ENCODE measurements at regions not wholly inside any gene's neighbourhood (a gene's known extent, or its start where the extent isn't known, plus 50 kb on each side); places are given as distances from the start of the nearest gene placed in this dataset.

GRCh38 chr6:55963301-55963700 is 87.9 kb upstream of the BMP5 start:
- intact Hi-C loops (cut with micrococcal nuclease), result no loop called here
- DNase-seq (no peak), ATAC-seq (no peak)
- Mint-ChIP-seq H3K9me3 (peaks cover 3% of the 10 kb centered on the region), H3K27ac (no peak overlapping the region), H3K36me3 (ENCODE audit: low read depth) (no peaks in the 10 kb centered on the region), H3K4me3 (no peak overlapping the region), H3K27me3 (no peaks in the 10 kb centered on the region), H3K4me1 (ENCODE audit: low read depth) (no peaks in the 10 kb centered on the region)
- ChIA-PET CTCF (interaction anchor here (0.6 kb wide), 1 partner anchor 42 kb away, joined by 3 read pairs; no protein-coding TSS in a partner anchor), POLR2A (no interaction called here)
- TF ChIP-seq CTCF (IDR thresholded peaks at IDR 0.05), result no peak

GRCh38 chr6:55960344-55960743 is 85.0 kb upstream of the BMP5 start:
- CTCF ChIA-PET, result no interaction called here
- H3K4me1 Mint-ChIP-seq (ENCODE audit: low read depth), result no peaks in the 10 kb centered on the region
- no peak overlapping the region for H3K4me3 Mint-ChIP-seq

GRCh38 chr6:55958790-55959189 is 83.4 kb upstream of the BMP5 start:
- peaks cover 1% of the 10 kb centered on the region for H3K9me3 Mint-ChIP-seq
- no peaks in the 10 kb centered on the region for H3K4me1 Mint-ChIP-seq (ENCODE audit: low read depth)
- no peak overlapping the region for H3K4me3 Mint-ChIP-seq
- DNase-seq (no peak), ATAC-seq (no peak)
- POLR2A ChIA-PET, result no interaction called here
- intact Hi-C loops (cut with micrococcal nuclease), result no loop called here
- H3K27ac Mint-ChIP-seq, result no peak overlapping the region
- no peaks in the 10 kb centered on the region for H3K27me3 Mint-ChIP-seq
- no peak for TF ChIP-seq CTCF (IDR thresholded peaks at IDR 0.05)
- CTCF ChIA-PET, result no interaction called here
- H3K36me3 Mint-ChIP-seq (ENCODE audit: low read depth), result no peaks in the 10 kb centered on the region

More at GRCh38 chr6:55960344-55960743, 85.0 kb upstream of the BMP5 start:
- Mint-ChIP-seq H3K27ac (no peak overlapping the region), H3K36me3 (ENCODE audit: low read depth) (no peaks in the 10 kb centered on the region), H3K27me3 (no peaks in the 10 kb centered on the region), H3K9me3 (peaks cover 3% of the 10 kb centered on the region)
- POLR2A ChIA-PET, result no interaction called here
- DNase-seq, result no peak
- no peak for TF ChIP-seq CTCF (IDR thresholded peaks at IDR 0.05)
- ATAC-seq, result no peak
- intact Hi-C loops (cut with micrococcal nuclease), result no loop called here

- Mint-ChIP-seq H3K27me3 (no peaks in the 10 kb centered on the region), H3K9me3 (peaks cover 1% of the 10 kb centered on the region), H3K4me1 (ENCODE audit: low read depth) (no peaks in the 10 kb centered on the region), H3K27ac (no peak overlapping the region), H3K4me3 (no peak overlapping the region), H3K36me3 (ENCODE audit: low read depth) (no peaks in the 10 kb centered on the region)
- no peak for DNase-seq
- CTCF ChIA-PET, result no interaction called here
- intact Hi-C loops (cut with micrococcal nuclease), result no loop called here
- ATAC-seq, result no peak
- TF ChIP-seq CTCF (IDR thresholded peaks at IDR 0.05), result no peak
- POLR2A ChIA-PET, result no interaction called here
These were observed 82.6 kb upstream of the BMP5 start for GRCh38 chr6:55957961-55958422.

GRCh38 chr6:55955684-55956083 is 80.3 kb upstream of the BMP5 start:
- CTCF ChIA-PET, result no interaction called here
- ATAC-seq, result no peak
- H3K36me3 Mint-ChIP-seq (ENCODE audit: low read depth), result no peaks in the 10 kb centered on the region

More at GRCh38 chr6:55955684-55956083, 80.3 kb upstream of the BMP5 start:
- Mint-ChIP-seq H3K9me3 (peaks cover 1% of the 10 kb centered on the region), H3K4me1 (ENCODE audit: low read depth) (no peaks in the 10 kb centered on the region), H3K4me3 (no peak overlapping the region), H3K27ac (no peak overlapping the region), H3K27me3 (no peaks in the 10 kb centered on the region)
- POLR2A ChIA-PET, result no interaction called here
- intact Hi-C loops (cut with micrococcal nuclease), result no loop called here
- DNase-seq, result no peak
- no peak for TF ChIP-seq CTCF (IDR thresholded peaks at IDR 0.05)
